ENCODE measurements at regions not wholly inside any gene's neighbourhood (a gene's known extent, or its start where the extent isn't known, plus 50 kb on each side); places are given as distances from the start of the nearest gene placed in this dataset.
A peak's percentile ranks its signal among the peaks of the same experiment; 100 is the strongest.

- FAIRE-seq: no peak
- no peak for DNase-seq (ENCODE audit: low spot score)
Observed at GRCh38 chr7:46192271-46192670, 271.2 kb upstream of the IGFBP3 start.

GRCh38 chr7:46191776-46192175, 270.7 kb upstream of the IGFBP3 start:
- FAIRE-seq (no peak), DNase-seq (ENCODE audit: low spot score) (peak; percentile 69)

DNA sequence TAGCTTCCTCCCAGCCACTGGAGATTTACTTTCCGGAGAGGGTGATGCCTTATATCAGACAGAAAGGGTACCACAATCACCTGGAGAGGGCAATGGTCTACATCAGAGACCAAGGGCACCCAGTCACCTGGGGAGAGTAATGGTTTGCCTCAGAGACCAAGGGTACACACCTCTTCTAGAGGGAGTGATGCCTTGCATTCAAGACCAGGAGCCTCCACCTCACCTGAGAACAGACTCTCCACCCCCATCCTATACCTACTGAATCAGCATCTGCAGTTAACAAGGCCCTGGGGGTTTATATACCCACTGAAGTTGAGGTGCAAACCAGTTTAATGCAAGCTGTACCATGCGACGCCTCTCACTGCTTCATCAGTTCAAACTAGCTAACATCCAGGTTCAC, 270.2 kb upstream of the IGFBP3 start:
- FAIRE-seq: no peak

GRCh38 chr7:46189255-46189790, 268.3 kb upstream of the IGFBP3 start:
- FAIRE-seq: peak; percentile 44
- DNase-seq (ENCODE audit: low spot score): no peak

More for the DNA sequence above, 270.2 kb upstream of the IGFBP3 start:
- DNase-seq (ENCODE audit: low spot score): no peak

DNA sequence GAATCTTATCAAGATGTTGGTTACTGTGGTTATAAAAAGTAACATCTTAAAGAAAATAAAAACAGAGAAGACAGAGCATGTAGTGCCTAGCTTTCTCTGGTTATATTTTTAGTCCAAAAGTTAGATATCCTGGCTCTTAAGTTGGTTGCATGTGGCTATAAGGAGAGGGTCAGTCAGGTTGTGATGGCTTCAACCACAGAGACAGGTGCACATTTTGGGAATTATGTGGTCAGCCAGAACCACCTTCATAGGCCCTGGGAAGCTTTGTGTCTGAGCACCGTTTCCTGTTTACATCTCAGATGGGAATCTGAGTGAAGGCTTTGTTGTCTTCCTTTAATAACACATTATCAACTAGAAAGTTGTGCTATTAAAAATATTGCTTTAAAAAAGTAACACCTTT, 265.1 kb upstream of the IGFBP3 start:
- FAIRE-seq (no peak), DNase-seq (ENCODE audit: low spot score) (no peak)

DNA sequence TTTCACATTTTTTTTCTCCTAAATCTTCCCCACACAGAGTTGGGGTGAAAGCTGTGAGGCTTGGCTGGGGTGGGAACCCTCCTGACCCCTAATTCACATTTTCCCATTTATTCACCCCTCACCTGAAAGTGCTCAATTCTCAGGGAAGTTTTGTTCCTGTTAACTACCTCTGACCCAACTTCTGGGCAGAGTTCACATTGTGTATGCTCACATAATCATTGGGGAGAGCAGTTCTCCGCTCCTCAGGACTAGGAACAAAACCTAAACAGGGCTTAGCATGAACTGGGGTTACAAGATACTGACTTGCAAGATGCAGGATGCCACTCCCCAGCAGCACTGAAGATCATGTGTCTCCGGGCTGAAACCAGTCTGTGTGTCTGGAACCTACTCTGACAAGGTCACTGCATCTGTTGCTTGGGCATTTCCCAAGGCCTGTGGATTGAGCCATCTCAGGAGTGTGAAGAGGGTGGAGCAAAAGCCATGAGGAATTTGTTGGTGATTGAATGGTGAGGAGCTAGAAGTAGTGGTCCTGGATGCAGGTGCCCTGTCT, 258.1 kb upstream of the IGFBP3 start:
- FAIRE-seq: peak; percentile 78
- DNase-seq (ENCODE audit: low spot score): no peak

DNA sequence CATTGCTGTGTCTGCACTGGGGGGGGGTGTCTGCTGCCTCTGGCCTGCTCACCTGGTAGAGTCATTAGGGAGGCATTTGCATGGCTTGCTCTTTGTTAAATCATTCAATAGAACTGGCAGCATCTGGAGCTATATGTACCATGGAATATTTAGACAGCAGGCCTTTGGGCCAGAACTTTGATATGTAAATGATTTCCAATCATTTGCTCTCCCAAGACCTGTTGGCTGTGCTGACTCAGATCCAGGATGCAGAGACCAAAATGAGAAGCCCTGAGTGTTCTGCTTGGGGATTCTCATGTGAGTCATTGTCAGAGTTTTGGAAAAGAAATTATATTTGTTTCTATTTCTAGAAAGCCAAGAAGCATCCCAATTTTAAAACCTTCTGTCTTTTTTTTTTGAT, 257.6 kb upstream of the IGFBP3 start:
- no peak for FAIRE-seq
- peak; percentile 43 for DNase-seq (ENCODE audit: low spot score)

DNA sequence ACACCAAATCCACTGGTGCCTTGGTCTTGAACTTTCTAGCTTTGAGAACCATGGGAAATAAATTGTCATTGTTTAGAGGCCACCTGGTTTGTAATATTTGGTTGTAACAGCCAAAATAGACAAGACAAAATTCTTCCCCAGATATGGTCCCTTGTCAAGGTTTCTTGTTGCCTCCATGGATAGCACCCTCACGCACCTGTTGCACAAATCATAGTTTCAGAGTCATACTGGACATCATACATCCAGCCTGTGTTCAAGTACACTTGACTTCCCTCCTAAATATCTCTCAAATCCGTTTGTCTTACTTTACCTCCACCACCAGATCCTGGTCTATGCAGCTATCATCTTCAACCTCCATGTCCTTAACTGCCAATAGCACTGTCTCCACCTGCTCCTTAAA, 256.7 kb upstream of the IGFBP3 start:
- DNase-seq (ENCODE audit: low spot score) (no peak), FAIRE-seq (peak; percentile 58)

DNA sequence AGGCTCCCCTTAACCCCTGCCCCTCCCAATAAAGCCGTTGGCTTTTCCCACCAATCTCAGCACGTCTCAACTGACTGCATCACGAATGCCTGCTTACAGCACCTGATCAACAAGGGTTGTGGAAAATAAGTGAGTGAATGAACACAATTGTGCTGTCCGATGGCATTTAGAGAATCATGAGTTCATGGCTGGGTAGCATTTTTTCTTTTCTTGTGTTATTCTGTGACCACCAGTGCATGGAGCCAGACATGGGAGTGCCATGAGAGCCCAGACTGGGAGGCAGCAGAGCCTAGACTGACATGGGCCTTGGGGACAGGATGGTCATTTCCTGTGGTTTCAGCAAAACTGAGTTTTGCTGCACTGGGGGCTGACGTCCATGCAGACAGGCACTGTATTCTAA, 254.1 kb upstream of the IGFBP3 start:
- DNase-seq (ENCODE audit: low spot score): no peak
- peak; percentile 50 for FAIRE-seq

DNA sequence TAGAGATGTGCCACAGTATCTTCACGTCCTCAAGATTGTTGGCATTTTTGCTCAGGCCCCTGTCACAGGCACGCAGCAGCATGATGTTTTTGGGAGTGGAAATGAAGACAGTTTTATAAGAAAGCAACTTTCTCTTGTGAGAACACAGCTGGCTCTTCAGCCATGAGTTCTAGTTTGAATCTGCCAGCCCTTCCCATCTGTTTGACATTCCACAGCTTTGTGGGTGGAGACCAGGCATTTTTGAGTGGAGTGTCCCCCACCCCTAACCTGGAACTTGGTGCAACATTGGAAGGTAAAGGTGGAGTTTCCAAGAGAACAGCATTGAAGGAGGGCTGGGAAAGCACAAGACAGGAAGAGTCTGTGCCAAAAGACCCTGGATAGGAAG, 253.1 kb upstream of the IGFBP3 start:
- peak; percentile 20 for FAIRE-seq
- no peak for DNase-seq (ENCODE audit: low spot score)

DNA sequence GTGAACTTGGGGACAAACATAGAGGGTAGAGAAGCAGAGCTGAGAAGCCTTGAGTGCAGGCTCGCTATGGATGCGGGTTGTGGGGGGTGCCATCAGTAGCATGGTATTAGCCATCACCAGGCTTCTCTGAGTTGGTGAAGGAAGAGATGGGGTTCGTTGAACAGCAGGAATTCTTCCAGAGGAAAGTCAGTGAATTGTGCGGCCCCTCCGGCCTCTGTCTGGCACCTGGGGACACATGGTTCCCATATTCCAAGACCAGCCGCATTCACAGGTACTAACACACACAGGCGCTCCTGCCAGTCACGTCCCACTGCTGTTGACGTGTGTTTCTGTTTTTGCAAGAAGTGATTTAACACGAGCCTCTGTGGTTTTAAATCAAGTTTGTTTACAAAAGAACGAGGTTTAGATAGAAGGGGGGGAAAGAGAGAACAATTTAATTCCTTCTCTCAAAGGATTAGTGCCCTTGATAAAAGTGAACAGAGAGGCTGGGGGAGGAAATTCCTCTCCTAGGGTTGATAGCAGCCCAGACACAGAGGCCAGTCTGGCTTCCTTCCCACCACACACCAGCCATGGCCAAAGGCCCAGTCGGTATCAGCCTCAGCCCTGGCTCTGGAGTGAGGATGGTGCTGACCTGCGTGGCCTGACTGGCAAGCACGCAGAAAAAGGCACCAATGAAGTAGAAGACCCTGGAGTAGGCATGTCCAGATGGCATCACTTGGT, 252.6 kb upstream of the IGFBP3 start:
- DNase-seq (ENCODE audit: low spot score) (no peak), FAIRE-seq (no peak)

DNA sequence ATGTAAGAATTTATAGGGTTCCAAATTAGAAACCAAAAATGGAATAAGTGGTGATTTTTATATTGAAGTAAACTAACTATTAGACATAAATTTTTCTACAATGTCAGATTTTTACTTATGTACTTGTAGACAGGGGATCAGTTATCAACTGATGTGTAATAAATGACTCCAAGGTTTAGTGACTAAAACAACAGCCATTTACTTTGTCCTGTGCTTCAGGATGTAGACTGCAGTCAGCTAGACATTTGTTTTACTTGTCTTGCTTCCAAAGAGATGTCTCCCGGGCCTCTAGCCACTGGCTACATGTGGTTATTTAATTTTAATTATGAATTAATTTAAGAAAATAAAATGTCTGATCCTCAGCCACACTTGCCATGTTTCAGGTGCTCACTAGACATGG, 249.7 kb upstream of the IGFBP3 start:
- FAIRE-seq (no peak), DNase-seq (ENCODE audit: low spot score) (no peak)

GRCh38 chr7:46170021-46170420, 248.9 kb upstream of the IGFBP3 start:
- FAIRE-seq (peak; percentile 81), DNase-seq (ENCODE audit: low spot score) (no peak)

DNA sequence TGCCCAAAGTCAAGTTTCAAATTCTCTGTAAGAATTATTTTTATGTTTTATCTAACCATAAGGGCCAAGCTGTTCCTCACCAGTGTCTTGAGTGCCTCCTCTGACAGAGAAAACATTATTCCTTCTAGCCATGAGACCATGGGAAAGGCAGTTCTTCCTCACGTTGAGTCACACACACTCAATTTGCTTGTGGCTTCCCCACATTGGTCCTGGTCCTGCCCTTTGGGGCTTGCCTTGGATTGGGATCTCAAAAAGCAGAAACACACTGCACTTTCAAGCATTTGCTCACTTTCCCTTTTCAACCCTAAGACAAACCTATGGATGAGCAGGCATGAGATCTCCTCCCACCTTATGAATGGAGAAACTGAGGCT, 248.3 kb upstream of the IGFBP3 start:
- DNase-seq (ENCODE audit: low spot score) (no peak), FAIRE-seq (peak; percentile 82)

DNA sequence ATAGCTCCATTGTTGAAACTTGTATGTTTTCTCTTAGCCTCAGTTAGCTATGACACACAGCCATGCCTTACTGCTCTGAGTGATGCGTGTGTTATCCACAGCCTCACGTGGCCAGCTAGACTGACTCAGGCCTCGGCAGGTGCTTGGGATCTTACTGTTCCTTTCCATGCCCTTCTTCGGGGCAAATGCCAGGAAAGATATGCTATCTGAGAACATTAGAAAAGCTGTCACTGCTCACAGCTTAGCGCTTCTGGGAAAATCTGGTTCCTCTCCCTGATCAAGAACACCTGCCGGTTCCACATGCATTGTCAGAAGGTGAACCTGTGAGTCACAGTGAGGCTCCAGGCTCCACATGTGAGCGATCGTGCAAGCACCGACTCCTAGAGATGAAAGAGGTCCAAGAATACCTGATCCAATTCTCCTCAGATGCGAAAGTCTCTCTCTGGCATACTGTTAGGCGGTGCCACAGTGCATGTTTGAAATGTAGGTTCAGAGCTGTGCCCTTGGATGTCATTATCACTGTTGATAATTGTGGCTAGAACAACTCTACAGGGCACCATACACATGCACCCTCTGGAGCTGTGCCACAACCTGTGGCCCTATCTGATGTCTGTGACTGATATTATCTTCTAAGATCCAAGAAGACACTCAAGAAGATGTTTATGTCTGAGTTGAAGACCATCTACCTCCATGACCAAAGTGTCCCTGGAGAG, 247.8 kb upstream of the IGFBP3 start:
- FAIRE-seq: peak; percentile 65

DNA sequence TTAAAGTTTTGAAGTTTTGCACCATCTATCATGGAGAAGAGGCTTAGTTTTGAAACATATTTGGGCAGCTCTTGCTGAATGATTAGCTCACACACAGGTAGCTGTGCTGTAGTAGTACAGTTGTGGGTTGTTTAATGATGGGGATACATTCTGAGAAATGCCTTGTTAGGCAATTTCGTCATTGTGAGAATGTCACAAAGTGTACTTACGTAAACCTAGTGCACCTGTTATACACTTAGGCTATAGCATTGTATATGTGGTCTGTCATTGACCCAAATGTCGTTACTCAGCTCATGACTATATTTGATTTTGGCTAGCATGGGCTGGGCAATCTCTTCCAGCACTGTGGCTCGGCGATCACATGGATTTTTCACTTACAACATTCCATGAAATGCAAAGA, 247.2 kb upstream of the IGFBP3 start:
- DNase-seq (ENCODE audit: low spot score): no peak
- FAIRE-seq: no peak

More for the DNA sequence above, 247.8 kb upstream of the IGFBP3 start:
- no peak for DNase-seq (ENCODE audit: low spot score)

GRCh38 chr7:46165276-46165675, 244.2 kb upstream of the IGFBP3 start:
- DNase-seq (ENCODE audit: low spot score): peak; percentile 50
- peak; percentile 65 for FAIRE-seq

- FAIRE-seq: peak; percentile 85
- no peak for DNase-seq (ENCODE audit: low spot score)
Observed at GRCh38 chr7:46164629-46165028, 243.6 kb upstream of the IGFBP3 start.

GRCh38 chr7:46163246-46163645, 242.2 kb upstream of the IGFBP3 start:
- FAIRE-seq: peak; percentile 95

GRCh38 chr7:46162609-46163008, 241.5 kb upstream of the IGFBP3 start:
- FAIRE-seq: no peak
- peak; percentile 83 for DNase-seq (ENCODE audit: low spot score)

More at GRCh38 chr7:46163246-46163645, 242.2 kb upstream of the IGFBP3 start:
- DNase-seq (ENCODE audit: low spot score): no peak

DNA sequence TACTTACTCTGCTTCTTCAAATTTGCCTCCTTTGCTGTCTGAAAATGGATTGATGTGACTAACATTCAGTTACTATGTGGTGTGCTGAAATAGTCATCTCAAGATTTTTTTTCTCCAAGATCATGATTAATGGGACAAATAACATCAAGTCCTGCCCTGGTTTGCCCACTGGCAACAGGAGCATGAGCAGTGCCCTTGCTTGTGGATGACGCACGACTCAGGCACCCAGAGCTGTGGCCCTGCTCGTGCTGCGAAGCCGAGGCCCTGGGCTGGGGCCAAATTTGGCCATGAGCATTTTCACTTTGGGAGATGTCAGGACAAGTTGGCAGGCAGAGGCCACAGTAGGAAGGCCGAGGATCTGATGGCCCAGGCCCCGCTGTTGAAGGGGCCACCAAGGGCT, 239.8 kb upstream of the IGFBP3 start:
- FAIRE-seq: peak; percentile 96
- DNase-seq (ENCODE audit: low spot score): peak; percentile 86

DNA sequence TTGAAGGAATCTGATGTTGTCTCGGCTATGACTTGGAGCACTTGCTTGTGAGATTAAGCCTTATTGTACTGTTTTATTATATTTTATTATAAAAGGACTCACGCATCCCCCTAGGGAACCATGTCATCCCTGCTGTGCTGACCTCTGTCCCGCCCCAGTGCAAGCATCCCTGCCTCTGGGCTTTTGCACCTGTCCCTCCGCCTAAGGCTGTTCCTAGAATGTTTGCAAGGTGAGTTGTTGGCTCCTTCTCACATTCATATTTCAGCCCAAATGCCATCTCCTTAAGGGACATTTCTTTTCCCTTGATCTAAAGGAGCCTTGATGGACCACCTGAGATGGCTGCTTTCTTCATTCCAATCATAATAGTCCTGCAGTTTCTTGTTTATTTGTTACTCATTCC, 236.9 kb upstream of the IGFBP3 start:
- FAIRE-seq (no peak), DNase-seq (ENCODE audit: low spot score) (no peak)

Data from urothelium cell line (cell line).